IPS-18a (cell line): ENCODE measurements at regions not wholly inside any gene's neighbourhood (a gene's known extent, or its start where the extent isn't known, plus 50 kb on each side); places are given as distances from the start of the nearest gene placed in this dataset.

Experiments used
- H3K27ac ChIP-seq: one replicate; pipeline ENCODE4 v1.5.1; 2013; ENCODE audit warnings: low read length
- H3K27me3 ChIP-seq: one replicate; pipeline ENCODE4 v1.6.1; 2013; ENCODE audit warnings: mild to moderate bottlenecking, low read length; ENCODE audit not compliant: control insufficient read depth, insufficient read depth
- H3K36me3 ChIP-seq: one replicate; pipeline ENCODE4 v1.6.1; 2013; ENCODE audit warnings: low read depth, low read length; ENCODE audit not compliant: control insufficient read depth
- H3K4me1 ChIP-seq: one replicate; pipeline ENCODE4 v1.6.1; 2013; ENCODE audit warnings: low read depth, low read length; ENCODE audit not compliant: control insufficient read depth
- H3K4me3 ChIP-seq: one replicate; pipeline ENCODE4 v1.5.1; 2013; ENCODE audit warnings: low read length
- H3K9ac ChIP-seq: one replicate; pipeline ENCODE4 v1.6.1; 2013; ENCODE audit warnings: mild to moderate bottlenecking, low read length, moderate library complexity
- H3K9me3 ChIP-seq: one replicate; pipeline ENCODE4 v1.6.1; 2013; ENCODE audit warnings: low read depth, low read length; ENCODE audit not compliant: control insufficient read depth

DNA sequence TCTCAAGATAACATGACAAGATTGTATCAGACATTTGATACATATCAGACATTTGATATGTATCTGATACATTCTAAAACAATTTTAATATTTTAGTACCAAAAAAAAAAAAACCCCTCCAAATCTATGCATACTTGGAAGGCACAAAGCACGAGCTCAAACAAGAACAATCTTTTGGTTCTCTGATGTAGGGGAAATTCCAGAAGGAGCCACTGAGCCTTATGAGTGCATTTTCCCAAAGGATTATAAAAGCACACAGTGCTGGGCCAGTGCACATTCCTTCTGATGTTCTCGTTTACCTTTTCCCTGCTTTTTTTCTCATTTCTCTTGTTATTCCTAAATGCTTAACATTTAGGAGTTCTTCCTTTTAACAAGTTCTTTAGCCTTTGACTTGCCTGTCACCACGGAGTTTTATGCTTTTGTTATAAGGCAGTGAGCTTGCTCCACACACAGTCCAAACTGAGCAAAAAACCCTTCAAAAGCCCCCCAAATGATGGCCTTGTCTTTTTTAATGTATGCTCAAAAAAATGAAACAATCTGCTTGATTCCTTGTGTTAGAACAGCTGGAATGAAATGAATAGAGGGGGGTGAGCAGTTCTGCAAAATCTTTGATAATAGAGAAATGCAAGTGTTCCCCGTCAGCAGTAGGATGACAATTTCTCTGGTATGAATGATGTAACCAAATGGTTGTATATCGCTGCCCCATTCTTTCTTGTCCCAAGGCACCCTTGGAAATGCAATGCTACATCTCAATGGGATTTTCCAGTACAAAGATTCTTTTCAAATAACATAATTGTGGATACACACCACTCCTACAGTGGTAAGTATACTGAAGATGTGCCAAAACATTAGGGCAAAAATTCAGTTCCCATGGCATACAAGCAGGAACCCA lies 597.2 kb upstream of the ZEB2 start:
- peaks cover 10% of the 10 kb centered on the region for H3K4me1 ChIP-seq
- H3K36me3 ChIP-seq, result no peaks in the 10 kb centered on the region
- H3K9ac ChIP-seq, result no peak overlapping the region
- H3K4me3 ChIP-seq, result no peak overlapping the region
- H3K9me3 ChIP-seq, result no peaks in the 10 kb centered on the region
- H3K27me3 ChIP-seq, result no peaks in the 10 kb centered on the region
- H3K27ac ChIP-seq, result no peak overlapping the region

DNA sequence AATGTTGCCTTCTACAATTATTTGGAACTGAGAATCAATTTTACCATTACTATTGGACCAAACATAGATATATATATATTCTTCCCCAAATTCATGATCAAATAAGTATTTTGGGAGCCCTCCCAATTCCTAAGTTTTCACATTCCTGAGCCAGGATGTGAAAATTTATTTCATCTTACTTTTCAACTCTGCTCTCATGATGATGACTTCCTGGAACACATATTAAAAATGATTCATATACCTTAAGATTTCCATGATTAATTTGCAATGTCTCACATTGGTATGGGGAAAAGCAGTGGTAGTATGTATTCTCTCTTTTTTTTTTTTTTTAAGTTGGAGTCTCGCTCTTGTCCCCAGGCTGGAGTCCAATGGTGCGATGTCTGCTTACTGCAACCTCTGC lies 596.1 kb upstream of the ZEB2 start:
- no peaks in the 10 kb centered on the region for H3K9me3 ChIP-seq
- peaks cover 2% of the 10 kb centered on the region for H3K4me1 ChIP-seq
- no peaks in the 10 kb centered on the region for H3K36me3 ChIP-seq
- no peak overlapping the region for H3K27ac ChIP-seq
- no peak overlapping the region for H3K4me3 ChIP-seq
- H3K9ac ChIP-seq, result no peak overlapping the region
- no peaks in the 10 kb centered on the region for H3K27me3 ChIP-seq

DNA sequence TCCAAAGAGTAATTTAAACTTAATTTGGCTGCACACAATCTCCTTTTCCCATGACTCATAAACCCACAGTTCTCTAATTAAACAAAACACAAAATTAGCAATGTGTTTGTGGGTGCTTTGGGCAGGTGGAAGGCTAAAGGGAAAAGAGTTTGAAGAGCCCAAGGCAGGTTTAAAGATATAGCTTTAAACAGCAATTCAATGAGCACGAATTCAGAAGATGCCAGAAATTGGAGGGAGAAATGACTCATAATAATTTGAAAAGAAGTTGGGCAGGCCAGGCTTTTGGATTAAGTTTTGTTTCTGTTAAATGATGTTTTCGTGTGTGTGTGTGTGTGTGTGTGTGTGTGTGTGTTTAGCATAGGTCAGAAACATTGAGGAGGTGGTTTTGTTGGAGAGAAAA lies 594.8 kb upstream of the ZEB2 start:
- no peak overlapping the region for H3K9ac ChIP-seq
- no peaks in the 10 kb centered on the region for H3K36me3 ChIP-seq
- no peaks in the 10 kb centered on the region for H3K27me3 ChIP-seq
- H3K4me1 ChIP-seq, result no peaks in the 10 kb centered on the region
- no peak overlapping the region for H3K27ac ChIP-seq
- no peaks in the 10 kb centered on the region for H3K9me3 ChIP-seq
- no peak overlapping the region for H3K4me3 ChIP-seq

DNA sequence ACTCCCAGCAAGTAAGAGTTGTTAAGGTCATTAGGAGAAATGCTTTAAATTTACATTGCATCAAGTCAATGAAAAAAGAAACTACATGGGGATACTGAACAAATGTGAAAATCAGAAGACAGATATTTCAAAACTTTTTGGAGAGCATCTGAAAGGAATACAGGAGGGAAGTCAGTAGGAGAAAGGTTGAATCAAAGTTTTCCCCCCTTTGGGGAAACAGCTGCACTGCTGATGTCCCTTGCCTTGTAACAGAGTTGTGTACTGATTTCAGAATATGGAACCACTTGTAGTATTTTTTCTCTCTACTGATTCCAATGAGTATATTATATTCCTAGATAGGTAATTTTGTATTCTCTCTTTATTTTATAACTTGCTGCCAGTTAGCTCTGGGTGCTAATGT lies 592.5 kb upstream of the ZEB2 start:
- no peaks in the 10 kb centered on the region for H3K27me3 ChIP-seq
- no peak overlapping the region for H3K9ac ChIP-seq
- no peaks in the 10 kb centered on the region for H3K4me1 ChIP-seq
- no peaks in the 10 kb centered on the region for H3K36me3 ChIP-seq
- H3K27ac ChIP-seq, result no peak overlapping the region
- no peak overlapping the region for H3K4me3 ChIP-seq
- no peaks in the 10 kb centered on the region for H3K9me3 ChIP-seq

DNA sequence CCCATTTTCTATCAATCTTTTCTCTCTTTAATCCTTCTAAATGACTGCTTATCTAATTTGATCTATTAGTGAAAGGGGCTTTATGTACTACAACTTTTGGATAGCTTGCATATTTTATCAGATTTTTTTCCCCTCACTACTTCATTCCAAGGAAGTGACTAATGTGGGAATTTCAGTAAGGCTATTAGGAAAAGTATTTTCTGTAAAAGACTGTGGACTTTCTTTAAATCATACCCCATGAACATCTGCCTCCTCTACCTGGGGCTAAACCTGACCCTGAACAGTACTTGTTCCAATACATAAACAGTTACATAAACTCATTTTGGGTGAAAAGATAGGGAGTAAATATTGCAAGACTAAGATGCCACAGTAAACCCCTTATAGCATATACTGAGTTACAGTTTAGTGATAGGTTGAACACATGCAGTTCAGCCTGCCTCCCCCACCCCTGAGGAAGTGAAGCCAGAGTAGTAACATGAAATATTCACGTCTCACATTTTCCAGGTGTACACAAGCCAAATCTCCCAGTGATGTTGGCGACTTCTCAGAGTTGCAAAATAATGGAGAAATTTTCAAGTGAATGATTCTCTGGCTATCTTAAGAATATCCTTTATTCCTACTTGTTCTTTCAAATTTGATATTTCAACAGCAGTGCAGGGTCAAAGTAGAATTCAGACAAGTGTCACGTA lies 590.9 kb upstream of the ZEB2 start:
- H3K27ac ChIP-seq, result no peak overlapping the region
- H3K27me3 ChIP-seq, result no peaks in the 10 kb centered on the region
- no peaks in the 10 kb centered on the region for H3K9me3 ChIP-seq
- no peaks in the 10 kb centered on the region for H3K36me3 ChIP-seq
- H3K4me3 ChIP-seq, result no peak overlapping the region
- H3K9ac ChIP-seq, result no peak overlapping the region
- no peaks in the 10 kb centered on the region for H3K4me1 ChIP-seq

DNA sequence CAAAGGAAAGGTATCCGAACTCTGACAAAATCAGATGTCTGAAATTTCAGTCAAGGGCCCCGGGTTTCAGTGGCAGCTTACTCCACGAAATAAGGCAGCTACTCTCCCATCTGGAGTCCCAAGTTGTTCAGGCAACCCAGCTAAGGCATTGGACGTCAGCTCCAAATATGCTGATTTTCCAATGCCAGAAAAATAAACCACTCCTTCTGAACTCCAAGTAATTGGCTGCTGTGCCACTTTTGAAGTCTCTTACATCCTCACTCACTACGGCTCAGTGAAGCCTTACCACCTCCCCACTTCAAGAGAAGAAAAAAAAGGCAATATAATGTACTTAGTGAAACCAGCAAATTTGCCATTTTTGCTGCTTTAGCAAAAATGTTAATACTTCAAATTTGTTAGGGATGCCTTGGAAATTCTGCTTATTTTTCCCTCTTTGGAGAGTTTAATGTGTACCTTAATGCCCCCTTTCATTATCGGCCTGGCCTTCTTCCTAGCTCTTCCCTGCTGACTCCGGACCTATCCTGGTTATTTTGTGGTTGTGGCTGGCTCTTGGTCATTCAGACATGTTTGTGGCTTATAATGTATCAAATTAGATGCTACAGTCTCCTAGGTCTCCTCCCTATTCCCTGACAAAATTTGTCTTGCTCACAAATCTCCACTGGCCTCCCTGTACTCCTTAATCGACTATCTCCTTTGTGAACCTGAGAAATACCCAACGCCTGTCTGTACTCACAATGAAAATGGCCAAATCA lies 589.2 kb upstream of the ZEB2 start:
- no peak overlapping the region for H3K27ac ChIP-seq
- H3K4me3 ChIP-seq, result no peak overlapping the region
- no peak overlapping the region for H3K9ac ChIP-seq
- no peaks in the 10 kb centered on the region for H3K9me3 ChIP-seq
- H3K27me3 ChIP-seq, result no peaks in the 10 kb centered on the region
- no peaks in the 10 kb centered on the region for H3K4me1 ChIP-seq
- H3K36me3 ChIP-seq, result no peaks in the 10 kb centered on the region

DNA sequence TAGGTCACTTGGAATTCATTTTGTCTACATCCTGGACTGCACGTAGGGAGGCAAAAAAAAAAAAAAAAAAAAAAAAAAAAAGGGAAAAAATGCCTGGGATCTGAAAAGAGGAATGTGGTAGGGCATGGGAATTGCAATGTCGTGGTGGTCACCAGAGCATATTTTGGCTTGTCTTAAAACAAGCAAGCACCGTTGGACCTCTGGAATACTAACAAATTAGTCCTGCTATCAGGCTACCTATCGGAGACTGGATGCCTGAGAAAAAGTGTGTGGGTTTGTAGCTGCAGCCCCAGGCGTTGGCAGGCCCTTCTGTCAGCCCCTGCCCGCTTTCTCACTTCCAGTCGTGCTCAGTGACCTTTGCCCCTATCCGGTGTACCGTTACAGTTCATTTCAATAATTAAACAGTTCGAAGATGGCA lies 588.5 kb upstream of the ZEB2 start:
- no peaks in the 10 kb centered on the region for H3K36me3 ChIP-seq
- H3K27me3 ChIP-seq, result no peaks in the 10 kb centered on the region
- no peak overlapping the region for H3K9ac ChIP-seq
- H3K27ac ChIP-seq, result no peak overlapping the region
- H3K4me3 ChIP-seq, result no peak overlapping the region
- no peaks in the 10 kb centered on the region for H3K4me1 ChIP-seq
- H3K9me3 ChIP-seq, result no peaks in the 10 kb centered on the region

DNA sequence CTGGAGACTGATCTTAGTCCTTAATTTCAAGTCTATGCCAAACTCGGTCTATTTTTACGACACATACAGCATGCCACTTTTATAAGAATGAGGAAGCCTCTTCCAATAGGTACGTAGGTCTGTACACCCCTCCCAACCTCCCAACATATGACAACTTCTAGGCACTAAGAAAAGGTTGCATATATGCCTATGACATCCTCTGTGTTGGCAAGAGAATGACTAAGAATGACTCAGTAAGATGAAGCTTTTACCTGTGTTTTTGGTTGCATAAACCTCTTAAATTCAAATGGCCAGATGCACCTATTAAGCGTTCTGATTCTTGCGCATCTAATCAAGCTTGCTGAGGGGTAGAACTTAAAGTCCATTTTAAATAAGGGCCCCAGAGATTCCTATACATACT lies 586.4 kb upstream of the ZEB2 start:
- Histone ChIP-seq H3K36me3 (no peaks in the 10 kb centered on the region), H3K27ac (no peak overlapping the region), H3K4me3 (no peak overlapping the region), H3K4me1 (no peaks in the 10 kb centered on the region), H3K9me3 (no peaks in the 10 kb centered on the region), H3K27me3 (no peaks in the 10 kb centered on the region), H3K9ac (no peak overlapping the region)

DNA sequence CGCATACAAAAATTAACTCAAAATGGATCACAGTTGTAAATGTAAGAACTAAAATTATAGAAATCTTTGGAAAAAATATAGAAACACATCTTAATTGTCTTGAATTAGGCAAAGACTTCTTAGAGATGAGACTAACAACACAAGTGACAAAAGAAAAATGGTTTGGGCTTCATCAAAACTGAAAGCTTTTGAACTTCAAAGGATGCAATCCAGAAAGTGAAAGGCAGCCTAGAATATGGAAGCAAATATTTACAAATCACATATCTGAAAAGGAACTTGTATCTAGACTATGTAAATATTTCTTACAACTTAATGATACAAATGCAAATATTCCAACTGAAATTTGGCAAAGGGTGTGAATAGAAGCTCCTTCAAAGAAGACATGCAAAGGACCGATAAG lies 582.8 kb upstream of the ZEB2 start:
- no peak overlapping the region for H3K9ac ChIP-seq
- no peaks in the 10 kb centered on the region for H3K9me3 ChIP-seq
- no peak overlapping the region for H3K4me3 ChIP-seq
- no peaks in the 10 kb centered on the region for H3K4me1 ChIP-seq
- H3K27me3 ChIP-seq, result no peaks in the 10 kb centered on the region
- no peaks in the 10 kb centered on the region for H3K36me3 ChIP-seq
- H3K27ac ChIP-seq, result no peak overlapping the region

DNA sequence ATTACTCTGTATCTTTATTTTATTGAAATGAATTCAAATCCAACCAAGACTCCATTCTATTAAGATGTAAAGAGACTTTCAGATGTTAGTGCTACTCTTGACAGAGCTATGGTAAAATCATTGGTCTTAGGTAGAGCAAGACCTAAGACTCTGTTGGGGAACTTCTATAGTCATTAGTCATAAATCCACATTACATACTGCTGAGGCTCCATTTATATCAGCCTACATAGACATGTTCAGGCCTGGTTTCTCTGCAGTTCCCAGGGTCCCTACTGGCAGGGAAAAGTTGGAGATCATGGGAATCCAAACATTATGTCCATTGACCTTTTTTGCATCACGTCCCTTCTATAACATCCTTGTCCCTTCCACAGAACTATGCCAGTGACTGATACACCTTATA lies 580.4 kb upstream of the ZEB2 start:
- Histone ChIP-seq H3K9me3 (no peaks in the 10 kb centered on the region), H3K36me3 (no peaks in the 10 kb centered on the region), H3K27ac (no peak overlapping the region), H3K4me1 (no peaks in the 10 kb centered on the region), H3K4me3 (no peak overlapping the region), H3K9ac (no peak overlapping the region), H3K27me3 (no peaks in the 10 kb centered on the region)

DNA sequence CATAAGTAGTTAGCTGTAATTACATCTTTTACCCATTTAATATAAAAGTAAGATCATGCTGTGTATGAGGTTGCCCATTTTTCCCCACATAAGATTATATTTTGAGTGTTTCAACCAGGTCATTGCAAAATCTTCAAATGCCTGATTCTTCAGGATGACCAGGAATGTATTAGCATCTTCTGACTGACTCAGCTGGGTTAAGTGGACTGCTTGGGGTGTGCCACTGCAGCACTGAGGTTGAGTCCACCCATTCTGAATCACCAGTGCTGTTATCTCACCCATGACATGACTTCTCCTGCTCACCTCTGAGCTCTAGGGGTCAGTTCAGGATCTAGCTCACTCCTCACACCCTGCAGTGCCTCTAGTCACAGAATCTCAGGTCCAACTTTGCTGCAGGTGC lies 576.7 kb upstream of the ZEB2 start:
- Histone ChIP-seq H3K4me3 (no peak overlapping the region), H3K27ac (no peak overlapping the region), H3K9me3 (no peaks in the 10 kb centered on the region), H3K27me3 (no peaks in the 10 kb centered on the region), H3K4me1 (no peaks in the 10 kb centered on the region), H3K36me3 (no peaks in the 10 kb centered on the region), H3K9ac (no peak overlapping the region)
